ENCODE measurements at regions not wholly inside any gene's neighbourhood (a gene's known extent, or its start where the extent isn't known, plus 50 kb on each side); places are given as distances from the start of the nearest gene placed in this dataset.

DNA sequence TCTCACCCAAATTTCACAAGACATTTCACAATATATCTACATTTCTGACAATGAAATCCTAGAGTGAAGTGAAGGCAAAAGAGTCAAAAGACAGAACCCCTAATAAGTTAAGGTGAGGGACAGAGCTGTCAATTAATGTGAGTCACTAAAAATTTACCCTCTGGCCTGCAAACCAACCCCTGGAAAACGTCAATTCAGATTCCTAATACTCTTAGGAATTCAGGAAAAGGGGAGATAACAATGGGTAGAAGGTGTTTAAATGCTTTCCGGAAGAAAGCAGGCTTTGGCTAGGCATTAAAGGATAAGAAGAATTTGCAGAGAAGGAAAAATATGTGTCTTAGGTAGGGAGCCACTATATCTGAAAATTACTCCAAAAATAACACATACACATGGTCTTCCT, 299.6 kb downstream of the INHBA start:
- H3K36me3 ChIP-seq (replicated peaks in 1 of 2; ENCODE audit: control extremely low read depth in 1 of 2, control insufficient read depth in 1 of 2, extremely low read depth in 1 of 2, insufficient read depth in 2 of 2, low read length in 1 of 2) = no peaks in the 10 kb centered on the region
- H3K27ac Mint-ChIP-seq = no peak overlapping the region
- TF ChIP-seq EZH2 (IDR thresholded peaks at IDR 0.05; ENCODE audit: borderline replicate concordance, insufficient read depth, low read depth, low read length, poor library complexity, severe bottlenecking) = no peak
- TF ChIP-seq, protein P1, sequence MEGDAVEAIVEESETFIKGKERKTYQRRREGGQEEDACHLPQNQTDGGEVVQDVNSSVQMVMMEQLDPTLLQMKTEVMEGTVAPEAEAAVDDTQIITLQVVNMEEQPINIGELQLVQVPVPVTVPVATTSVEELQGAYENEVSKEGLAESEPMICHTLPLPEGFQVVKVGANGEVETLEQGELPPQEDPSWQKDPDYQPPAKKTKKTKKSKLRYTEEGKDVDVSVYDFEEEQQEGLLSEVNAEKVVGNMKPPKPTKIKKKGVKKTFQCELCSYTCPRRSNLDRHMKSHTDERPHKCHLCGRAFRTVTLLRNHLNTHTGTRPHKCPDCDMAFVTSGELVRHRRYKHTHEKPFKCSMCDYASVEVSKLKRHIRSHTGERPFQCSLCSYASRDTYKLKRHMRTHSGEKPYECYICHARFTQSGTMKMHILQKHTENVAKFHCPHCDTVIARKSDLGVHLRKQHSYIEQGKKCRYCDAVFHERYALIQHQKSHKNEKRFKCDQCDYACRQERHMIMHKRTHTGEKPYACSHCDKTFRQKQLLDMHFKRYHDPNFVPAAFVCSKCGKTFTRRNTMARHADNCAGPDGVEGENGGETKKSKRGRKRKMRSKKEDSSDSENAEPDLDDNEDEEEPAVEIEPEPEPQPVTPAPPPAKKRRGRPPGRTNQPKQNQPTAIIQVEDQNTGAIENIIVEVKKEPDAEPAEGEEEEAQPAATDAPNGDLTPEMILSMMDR (IDR thresholded peaks at IDR 0.05) = no peak
- H4K20me1 ChIP-seq (ENCODE audit: control insufficient read depth, insufficient read depth, low read length, poor library complexity, severe bottlenecking) = no peaks in the 10 kb centered on the region
- no peaks in the 10 kb centered on the region for H3K4me1 Mint-ChIP-seq
- H3K4me3 Mint-ChIP-seq = no peak overlapping the region
- no peak for DNase-seq
- no peaks in the 10 kb centered on the region for H3K9me3 Mint-ChIP-seq (ENCODE audit: insufficient read depth)
- POLR2A ChIA-PET = no interaction called here
- H3K4me3 ChIP-seq (ENCODE audit: control extremely low read depth in 1 of 5, extremely low read depth in 1 of 5, insufficient read depth in 1 of 5, low read depth in 2 of 5, low read length in 4 of 5) = no peak overlapping the region
- H3K27me3 ChIP-seq (replicated peaks in 1 of 4; ENCODE audit: control extremely low read depth in 1 of 4, control insufficient read depth in 3 of 4, insufficient read depth in 4 of 4, low read length in 3 of 4) = no peaks in the 10 kb centered on the region
- H3K27ac ChIP-seq (ENCODE audit: low read length in 2 of 2) = no peak overlapping the region
- H3K9ac ChIP-seq (ENCODE audit: low read length) = no peak overlapping the region
- intact Hi-C loops (cut with micrococcal nuclease) = no loop called here
- H2AFZ ChIP-seq (ENCODE audit: insufficient read depth, low read depth, low read length, poor library complexity, severe bottlenecking) = no peak overlapping the region
- no CpG with 5 or more reads among the region's 2 CpGs for WGBS (ENCODE audit: insufficient coverage)
- ATAC-seq (ENCODE audit: low read depth) = no peak
- no peaks in the 10 kb centered on the region for H3K4me1 ChIP-seq (ENCODE audit: control insufficient read depth in 2 of 2, insufficient read depth in 2 of 2, low read length in 2 of 2)
- no peak overlapping the region for H3K4me2 ChIP-seq (replicated peaks; ENCODE audit: low read depth, low read length, poor library complexity, severe bottlenecking)
- no peaks in the 10 kb centered on the region for H3K9me3 ChIP-seq (ENCODE audit: control extremely low read depth in 1 of 3, control insufficient read depth in 2 of 3, insufficient read depth in 1 of 3, low read length in 2 of 3)
- H3K79me2 ChIP-seq (ENCODE audit: control insufficient read depth, insufficient read depth, low read length) = no peaks in the 10 kb centered on the region
- H3K27me3 Mint-ChIP-seq = peaks cover 12% of the 10 kb centered on the region
- CTCF ChIA-PET = no interaction called here

DNA sequence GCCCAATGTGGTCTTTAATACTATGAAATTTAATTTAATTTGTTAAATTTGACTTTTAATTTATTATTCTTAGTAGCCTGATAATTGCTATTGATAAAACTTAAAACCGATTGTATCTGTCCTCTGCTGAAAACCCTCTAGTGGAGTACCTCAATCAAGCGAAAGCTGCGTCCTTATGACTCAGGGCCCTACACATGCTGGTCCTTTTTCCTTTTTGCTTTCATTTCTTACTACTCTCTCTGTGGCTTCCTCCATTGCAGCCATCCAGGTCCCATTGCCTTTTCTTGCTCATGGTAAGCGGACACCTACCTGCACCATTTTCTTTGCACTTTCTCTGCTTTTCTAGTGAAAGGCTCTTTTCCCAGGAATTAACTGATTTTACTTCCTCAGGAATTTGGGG, 301.1 kb downstream of the INHBA start:
- ChIA-PET CTCF (no interaction called here), POLR2A (no interaction called here)
- TF ChIP-seq EZH2 (IDR thresholded peaks at IDR 0.05; ENCODE audit: borderline replicate concordance, insufficient read depth, low read depth, low read length, poor library complexity, severe bottlenecking) = no peak
- TF ChIP-seq, protein P1 (IDR thresholded peaks at IDR 0.05) = no peak
- H3K9me3 Mint-ChIP-seq (ENCODE audit: insufficient read depth) = no peaks in the 10 kb centered on the region
- Histone ChIP-seq H3K4me3 (ENCODE audit: control extremely low read depth in 1 of 5, extremely low read depth in 1 of 5, insufficient read depth in 1 of 5, low read depth in 2 of 5, low read length in 4 of 5) (no peak overlapping the region), H3K27ac (ENCODE audit: low read length in 2 of 2) (no peak overlapping the region), H3K9me3 (ENCODE audit: control extremely low read depth in 1 of 3, control insufficient read depth in 2 of 3, insufficient read depth in 1 of 3, low read length in 2 of 3) (no peaks in the 10 kb centered on the region), H4K20me1 (ENCODE audit: control insufficient read depth, insufficient read depth, low read length, poor library complexity, severe bottlenecking) (no peaks in the 10 kb centered on the region), H3K9ac (ENCODE audit: low read length) (no peak overlapping the region), H2AFZ (ENCODE audit: insufficient read depth, low read depth, low read length, poor library complexity, severe bottlenecking) (no peak overlapping the region), H3K79me2 (ENCODE audit: control insufficient read depth, insufficient read depth, low read length) (no peaks in the 10 kb centered on the region), H3K36me3 (replicated peaks in 1 of 2; ENCODE audit: control extremely low read depth in 1 of 2, control insufficient read depth in 1 of 2, extremely low read depth in 1 of 2, insufficient read depth in 2 of 2, low read length in 1 of 2) (no peaks in the 10 kb centered on the region), H3K4me1 (ENCODE audit: control insufficient read depth in 2 of 2, insufficient read depth in 2 of 2, low read length in 2 of 2) (no peaks in the 10 kb centered on the region), H3K27me3 (replicated peaks in 1 of 4; ENCODE audit: control extremely low read depth in 1 of 4, control insufficient read depth in 3 of 4, insufficient read depth in 4 of 4, low read length in 3 of 4) (no peaks in the 10 kb centered on the region), H3K4me2 (replicated peaks; ENCODE audit: low read depth, low read length, poor library complexity, severe bottlenecking) (no peak overlapping the region)
- no peaks in the 10 kb centered on the region for H3K4me1 Mint-ChIP-seq
- WGBS (ENCODE audit: insufficient coverage) = 43% methylated on average over 4 of the region's 4 CpGs
- H3K4me3 Mint-ChIP-seq = no peak overlapping the region
- H3K27me3 Mint-ChIP-seq = peaks cover 16% of the 10 kb centered on the region
- DNase-seq = no peak
- ATAC-seq (ENCODE audit: low read depth) = no peak
- no peak overlapping the region for H3K27ac Mint-ChIP-seq
- intact Hi-C loops (cut with micrococcal nuclease) = no loop called here
